Anterior cingulate cortex (tissue), 58 donors: ENCODE measurements at regions not wholly inside any gene's neighbourhood (a gene's known extent, or its start where the extent isn't known, plus 50 kb on each side); places are given as distances from the start of the nearest gene placed in this dataset.

Experiments used
- DNase-seq, 58 donors: peaks; one replicate each; lab custom pipeline; 2025; lab: John Stamatoyannopoulos, UW

- DNase-seq = no peak
These were observed 109.2 kb upstream of the FUT8 start for GRCh38 chr14:65303190-65303898.

- DNase-seq = no peak
These were observed 108.7 kb upstream of the FUT8 start for GRCh38 chr14:65303899-65304222.

- no peak for DNase-seq
These were observed 108.3 kb upstream of the FUT8 start for GRCh38 chr14:65304239-65304638.

- DNase-seq = no peak
These were observed 107.6 kb upstream of the FUT8 start for GRCh38 chr14:65304963-65305362.

- no peak for DNase-seq
These were observed 104.0 kb upstream of the FUT8 start for GRCh38 chr14:65308536-65308935.

GRCh38 chr14:65310568-65310967, 102.0 kb upstream of the FUT8 start:
- no peak for DNase-seq

- DNase-seq = no peak
These were observed 99.7 kb upstream of the FUT8 start for GRCh38 chr14:65312859-65313258.

- no peak for DNase-seq
These were observed 93.7 kb upstream of the FUT8 start for GRCh38 chr14:65318636-65319506.

GRCh38 chr14:65320661-65321308, 91.7 kb upstream of the FUT8 start:
- DNase-seq = no peak

GRCh38 chr14:65321370-65321875, 91.1 kb upstream of the FUT8 start:
- DNase-seq = no peak

GRCh38 chr14:65329481-65329880, 83.0 kb upstream of the FUT8 start:
- DNase-seq = no peak

- no peak for DNase-seq
These were observed 82.6 kb upstream of the FUT8 start for GRCh38 chr14:65329911-65330310.

- no peak for DNase-seq
These were observed 82.1 kb upstream of the FUT8 start for GRCh38 chr14:65330416-65330815.

- no peak for DNase-seq
These were observed 80.9 kb upstream of the FUT8 start for GRCh38 chr14:65331652-65332051.

GRCh38 chr14:65332141-65332871, 80.2 kb upstream of the FUT8 start:
- DNase-seq = no peak

- no peak for DNase-seq
These were observed 78.4 kb upstream of the FUT8 start for GRCh38 chr14:65333943-65334687.

- DNase-seq = no peak
These were observed 77.6 kb upstream of the FUT8 start for GRCh38 chr14:65334765-65335410.

- DNase-seq = no peak
These were observed 77.1 kb upstream of the FUT8 start for GRCh38 chr14:65335411-65335947.

GRCh38 chr14:65336191-65336591, 76.3 kb upstream of the FUT8 start:
- no peak for DNase-seq
